IMR-90 (cell line): ENCODE measurements at regions not wholly inside any gene's neighbourhood (a gene's known extent, or its start where the extent isn't known, plus 50 kb on each side); places are given as distances from the start of the nearest gene placed in this dataset.

Experiments used
- ATAC-seq: fragments of 200-7000 bp; cut with Tn5 transposase; 2 replicates; pipeline ENCODE4 v1.9.1; 2020; ENCODE audit warnings: low read depth, mild to moderate bottlenecking, moderate library complexity
- BruUV-seq: library from RNA; stranded (reverse); fragments of 400-500 nt; replicated peaks from 2 replicates; lab custom pipeline; 2021; lab: Mats Ljungman, UMichigan
- CTCF ChIA-PET: fragments of 300-600 bp; formaldehyde crosslinking; extraction: SDS; loops from one replicate; lab custom pipeline; 2021; ENCODE audit warnings: antibody characterized with exemption; lab: Yijun Ruan, JAX
- POLR2A ChIA-PET: fragments of 300-600 bp; sonication (Branson Sonifier 250); formaldehyde crosslinking; loops from one replicate; lab custom pipeline; 2022; ENCODE audit warnings: antibody characterized with exemption; ENCODE audit not compliant: unreplicated experiment; lab: Charles Lee
- DNase-seq: peaks from one replicate; pipeline ENCODE4 v3.0.0; 2013
- H2AFZ ChIP-seq: replicated peaks from 2 replicates; pipeline ENCODE3; 2013; ENCODE audit warnings: low read length, mild to moderate bottlenecking; ENCODE audit not compliant: poor library complexity
- H2AK5ac ChIP-seq: 2 replicates; pipeline ENCODE4 v1.6.1; 2013; ENCODE audit warnings: low read depth, low read length, inconsistent platforms
- H2AK9ac ChIP-seq: replicated peaks from 2 replicates; pipeline ENCODE3; 2013; ENCODE audit warnings: mild to moderate bottlenecking, low read depth, low read length, moderate library complexity; ENCODE audit not compliant: poor library complexity
- H2BK120ac ChIP-seq: 2 replicates; pipeline ENCODE4 v1.6.1; 2013; ENCODE audit warnings: low read depth, low read length, inconsistent platforms
- H2BK15ac ChIP-seq: 3 replicates; pipeline ENCODE4 v1.6.1; 2013; ENCODE audit warnings: low read depth, low read length, inconsistent platforms
- H2BK20ac ChIP-seq: 2 replicates; pipeline ENCODE4 v1.6.1; 2013; ENCODE audit warnings: low read depth, mild to moderate bottlenecking, inconsistent platforms, low read length, moderate library complexity
- H2BK5ac ChIP-seq: 2 replicates; pipeline ENCODE4 v1.6.1; 2013; ENCODE audit warnings: mild to moderate bottlenecking, low read depth, low read length, inconsistent platforms; ENCODE audit not compliant: poor library complexity, severe bottlenecking
- H3K14ac ChIP-seq: replicated peaks from 2 replicates; pipeline ENCODE4 v1.6.1; 2013; ENCODE audit warnings: low read depth, low read length, inconsistent platforms
- H3K18ac ChIP-seq: 2 replicates; pipeline ENCODE4 v1.6.1; 2013; ENCODE audit warnings: low read depth, low read length, control low read depth
- H3K23ac ChIP-seq: 2 replicates; pipeline ENCODE4 v1.6.1; 2013; ENCODE audit warnings: low read depth, low read length, inconsistent platforms
- H3K27ac ChIP-seq: 2 replicates; pipeline ENCODE4 v1.5.1; 2013; ENCODE audit warnings: mild to moderate bottlenecking, control low read depth, low read length; ENCODE audit not compliant: insufficient read depth
- H3K27me3 ChIP-seq: 2 replicates; pipeline ENCODE4 v1.6.1; 2013; ENCODE audit warnings: low read length; ENCODE audit not compliant: control insufficient read depth, insufficient read depth
- H3K36me3 ChIP-seq: 2 replicates; pipeline ENCODE4 v1.6.1; 2013; ENCODE audit warnings: low read length, mixed read lengths; ENCODE audit not compliant: control insufficient read depth, insufficient read depth
- H3K4ac ChIP-seq: 2 replicates; pipeline ENCODE4 v1.6.1; 2013; ENCODE audit warnings: low read depth, low read length, inconsistent platforms
- H3K4me1 ChIP-seq: 2 replicates; pipeline ENCODE4 v1.6.1; 2013; ENCODE audit warnings: low read length, mixed read lengths; ENCODE audit not compliant: control insufficient read depth, insufficient read depth
- H3K4me2 ChIP-seq: 2 replicates; pipeline ENCODE4 v1.6.1; 2013; ENCODE audit warnings: low read depth, mild to moderate bottlenecking, control low read depth, low read length, moderate library complexity
- H3K4me3 ChIP-seq: 2 replicates; pipeline ENCODE4 v1.5.1; 2013; ENCODE audit warnings: low read depth, mild to moderate bottlenecking, control low read depth, low read length, moderate library complexity; ENCODE audit not compliant: insufficient read depth
- H3K56ac ChIP-seq: 2 replicates; pipeline ENCODE4 v1.6.1; 2013; ENCODE audit warnings: low read length, inconsistent platforms; ENCODE audit not compliant: insufficient read depth; ENCODE audit errors: extremely low read depth
- H3K79me1 ChIP-seq, 2 experiments: 2 replicates each; pipeline ENCODE4 v1.6.1; 2013; ENCODE audit warnings: low read length in 2 of 2, inconsistent platforms in 1 of 2, low read depth in 1 of 2
- H3K9ac ChIP-seq: 2 replicates; pipeline ENCODE4 v1.6.1; 2013; ENCODE audit warnings: low read depth, low read length, control low read depth
- H3K9me1 ChIP-seq: 2 replicates; pipeline ENCODE4 v1.6.1; 2013; ENCODE audit warnings: low read length, inconsistent platforms; ENCODE audit not compliant: insufficient read depth
- H3K9me3 ChIP-seq: 2 replicates; pipeline ENCODE4 v1.6.1; 2013; ENCODE audit warnings: low read length; ENCODE audit not compliant: control insufficient read depth, insufficient read depth
- H4K20me1 ChIP-seq: 2 replicates; pipeline ENCODE4 v1.6.1; 2013; ENCODE audit warnings: low read length, inconsistent platforms; ENCODE audit not compliant: insufficient read depth
- H4K5ac ChIP-seq: 2 replicates; pipeline ENCODE4 v1.6.1; 2013; ENCODE audit warnings: mild to moderate bottlenecking, low read depth, low read length, control low read depth
- H4K8ac ChIP-seq, 2 experiments: 2 replicates each; pipeline ENCODE4 v1.6.1; 2013; ENCODE audit warnings: low read depth in 2 of 2, low read length in 2 of 2, control low read depth in 1 of 2, inconsistent platforms in 1 of 2
- H4K91ac ChIP-seq: 2 replicates; pipeline ENCODE4 v1.6.1; 2013; ENCODE audit warnings: low read depth, low read length, inconsistent platforms; ENCODE audit not compliant: insufficient read depth
- BHLHE40 ChIP-seq: fragments of 150-350 bp; IDR thresholded peaks from 2 replicates; pipeline ENCODE4 v1.6.1; 2016; ENCODE audit warnings: mild to moderate bottlenecking, low read depth, low read length
- CEBPB ChIP-seq: IDR thresholded peaks from 2 replicates; pipeline ENCODE4 v1.6.1; 2012; ENCODE audit warnings: low read depth, low read length, improper control_type of control experiment
- CTCF ChIP-seq: conservative IDR thresholded peaks from 2 replicates; pipeline ENCODE4 v1.5.1; 2012; ENCODE audit warnings: mild to moderate bottlenecking, low read depth, low read length, improper control_type of control experiment
- ELK1 ChIP-seq: fragments of 150-350 bp; IDR thresholded peaks from 2 replicates; pipeline ENCODE4 v1.6.1; 2016; ENCODE audit warnings: low read depth, mild to moderate bottlenecking, low read length, moderate library complexity, borderline replicate concordance
- FOS ChIP-seq: fragments of 150-350 bp; IDR thresholded peaks from 2 replicates; pipeline ENCODE4 v1.6.1; 2016; ENCODE audit warnings: low read depth, low read length
- MAFK ChIP-seq: IDR thresholded peaks from 2 replicates; pipeline ENCODE4 v1.6.1; 2012; ENCODE audit warnings: low read depth, low read length, improper control_type of control experiment
- MAZ ChIP-seq: IDR thresholded peaks from 2 replicates; pipeline ENCODE4 v1.6.1; 2012; ENCODE audit warnings: low read depth, mild to moderate bottlenecking, low read length, improper control_type of control experiment, moderate library complexity, borderline replicate concordance
- MXI1 ChIP-seq: IDR thresholded peaks from 2 replicates; pipeline ENCODE4 v1.6.1; 2012; ENCODE audit warnings: low read depth, mild to moderate bottlenecking, low read length, moderate library complexity, borderline replicate concordance
- POLR2A ChIP-seq: IDR thresholded peaks from 2 replicates; pipeline ENCODE4 v1.6.1; 2012; ENCODE audit warnings: mild to moderate bottlenecking, low read depth, low read length
- RAD21 ChIP-seq: IDR thresholded peaks from 2 replicates; pipeline ENCODE4 v1.6.1; 2012; ENCODE audit warnings: low read length, improper control_type of control experiment
- RCOR1 ChIP-seq: IDR thresholded peaks from 2 replicates; pipeline ENCODE4 v1.6.1; 2012; ENCODE audit warnings: mild to moderate bottlenecking, low read length, improper control_type of control experiment; ENCODE audit not compliant: insufficient replicate concordance
- RFX5 ChIP-seq: IDR thresholded peaks from 2 replicates; pipeline ENCODE4 v1.8.0; 2012; ENCODE audit warnings: low read depth, mild to moderate bottlenecking, low read length, moderate library complexity
- WGBS, 2 experiments: methylation state at CpG; one replicate each; pipeline versions ENCODE4 v1.1.5 to v1.1.7; 2013; ENCODE audit warnings: missing lambda C conversion rate in 2 of 2; ENCODE audit not compliant: insufficient read length in 1 of 2; ENCODE audit errors: extremely low coverage in 2 of 2; 5-methylcytosine and 5-hydroxymethylcytosine counted together
- dilution Hi-C: fragments of 300-500 bp; cut with HindIII; formaldehyde crosslinking; loops from one replicate; pipeline ENCODE4 v1.14.3; 2018; ENCODE audit warnings: low sequenced_read_pairs; ENCODE audit not compliant: unreplicated experiment
- in situ Hi-C: fragments of 300-500 bp; cut with MboI; formaldehyde crosslinking; loops from 3 replicates; pipeline ENCODE4 v1.14.3; 2019; ENCODE audit warnings: low sequenced_read_pairs, inconsistent platforms, mixed read lengths
- intact Hi-C: fragments of 100-400 bp; cut with micrococcal nuclease; formaldehyde crosslinking; loops from 2 replicates; pipeline ENCODE4 v1.10.0; 2022
- TF ChIP-seq, protein P1 (sequence below): fragments of 150-350 bp; IDR thresholded peaks from 2 replicates; pipeline ENCODE4 v1.6.1; 2017; ENCODE audit warnings: mild to moderate bottlenecking, antibody characterized with exemption, low read length, low read depth

DNA sequence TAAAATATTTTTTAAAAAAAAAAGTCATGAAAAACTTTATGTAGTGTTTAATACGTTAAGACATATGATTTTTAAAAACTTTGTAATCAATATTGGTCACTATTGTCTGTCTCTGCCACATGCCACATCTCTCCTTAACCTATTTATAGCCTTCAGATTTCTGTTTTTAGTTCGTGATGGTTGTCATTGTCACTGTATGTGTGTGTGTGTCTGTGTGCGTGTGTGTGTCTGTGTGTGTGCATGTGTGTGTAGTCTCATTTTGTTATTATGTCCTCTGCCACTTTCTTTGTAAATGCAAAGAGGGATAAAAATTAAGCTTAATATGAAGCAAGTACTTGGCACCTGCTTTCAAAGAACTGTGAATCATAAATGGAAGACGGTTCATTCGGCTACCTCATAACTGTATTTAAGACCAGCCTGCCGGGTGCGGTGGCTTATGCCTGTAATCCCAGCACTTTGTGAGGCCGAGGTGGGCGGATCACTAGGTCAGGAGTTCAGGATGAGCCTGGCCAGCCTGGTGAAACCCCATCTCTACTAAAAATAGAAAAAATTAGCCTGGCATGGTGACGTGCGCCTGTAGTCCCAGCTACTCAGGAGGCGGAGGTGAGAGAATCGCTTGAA, 354.0 kb downstream of the ARL4A start:
- Histone ChIP-seq H2BK5ac (peak overlapping the region; percentile 60), H2BK15ac (peak overlapping the region; percentile 82; the same call in 2 of the 3 replicates), H3K27me3 (no peaks in the 10 kb centered on the region), H3K18ac (no peak overlapping the region; the same call in 1 of the 2 replicates), H3K36me3 (no peaks in the 10 kb centered on the region), H3K4ac (peak overlapping the region; percentile 19; the same call in 1 of the 2 replicates), H3K56ac (no peak overlapping the region), H3K27ac (no peak overlapping the region; the same call in 1 of the 2 replicates), H4K20me1 (no peaks in the 10 kb centered on the region), H3K9ac (no peak overlapping the region), H3K4me2 (no peak overlapping the region), H2BK120ac (peak overlapping the region; percentile 84), H4K5ac (no peak overlapping the region; the same call in 1 of the 2 replicates), H3K14ac (0 out of 2 replicates have a peak overlapping the region, but pooled peaks have one; percentile 55), H3K9me3 (no peaks in the 10 kb centered on the region), H3K79me1 (no peaks in the 10 kb centered on the region), H2AFZ (no peak overlapping the region), H2AK5ac (peak overlapping the region; percentile 77), H3K23ac (peak overlapping the region; percentile 35; the same call in 1 of the 2 replicates), H4K91ac (peak overlapping the region; percentile 55; the same call in 1 of the 2 replicates), H3K4me3 (no peak overlapping the region), H4K8ac (peak overlapping the region in 1 of 2 experiments; percentile 31; a peak in 1 of 4 replicates), H2AK9ac (no peak overlapping the region), H3K4me1 (peaks cover 12% of the 10 kb centered on the region), H2BK20ac (peak overlapping the region; percentile 43), H3K9me1 (peaks cover under 1% of the 10 kb centered on the region)
- dilution Hi-C loops (no loop called here), intact Hi-C loops (no loop called here), in situ Hi-C loops (no loop called here)
- ChIA-PET POLR2A (no interaction called here), CTCF (no interaction called here)
- WGBS, 2 experiments, result 93% methylated on average over 2 of the region's 13 CpGs; no CpG with 5 or more reads in 1 of the 2 experiments
- no TSS peak for BruUV-seq
- no peak for ATAC-seq
- TF ChIP-seq BHLHE40 (no peak), MAZ (no peak), FOS (no peak), MAFK (no peak), POLR2A (no peak), RAD21 (no peak), ELK1 (no peak), CTCF (no peak), RCOR1 (no peak), CEBPB (no peak), RFX5 (no peak), MXI1 (no peak)
- TF ChIP-seq, protein P1, sequence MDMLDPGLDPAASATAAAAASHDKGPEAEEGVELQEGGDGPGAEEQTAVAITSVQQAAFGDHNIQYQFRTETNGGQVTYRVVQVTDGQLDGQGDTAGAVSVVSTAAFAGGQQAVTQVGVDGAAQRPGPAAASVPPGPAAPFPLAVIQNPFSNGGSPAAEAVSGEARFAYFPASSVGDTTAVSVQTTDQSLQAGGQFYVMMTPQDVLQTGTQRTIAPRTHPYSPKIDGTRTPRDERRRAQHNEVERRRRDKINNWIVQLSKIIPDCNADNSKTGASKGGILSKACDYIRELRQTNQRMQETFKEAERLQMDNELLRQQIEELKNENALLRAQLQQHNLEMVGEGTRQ, result no peak
- DNase-seq, result no peak
